ENCODE measurements at regions not wholly inside any gene's neighbourhood (a gene's known extent, or its start where the extent isn't known, plus 50 kb on each side); places are given as distances from the start of the nearest gene placed in this dataset.

DNA sequence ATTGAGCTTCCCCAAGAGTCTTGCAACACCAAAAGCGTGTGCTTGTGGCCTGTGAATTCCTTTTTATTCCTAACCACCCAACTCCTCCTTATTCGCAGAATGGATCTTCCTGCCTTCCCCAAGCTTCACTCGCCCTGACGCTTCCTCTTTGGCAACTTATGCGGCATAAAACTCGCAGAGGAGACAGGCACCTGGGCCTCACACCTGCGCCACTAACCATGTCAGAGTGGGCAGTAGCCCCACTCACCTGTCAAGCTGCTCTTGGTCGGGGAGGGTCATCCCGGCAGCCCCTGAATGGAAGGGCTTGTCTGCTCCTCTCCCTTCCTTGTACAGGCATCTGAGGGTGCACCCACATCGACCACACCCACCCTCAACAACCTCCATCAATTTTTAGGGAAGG lies 106.9 kb upstream of the GPC1 start (continued):
- TF ChIP-seq CHD7 (IDR thresholded peaks at IDR 0.05; ENCODE audit: insufficient replicate concordance, low read length): no peak
- TF ChIP-seq PHF8 (conservative IDR thresholded peaks at IDR 0.05; ENCODE audit: low read depth, low read length): no peak
- TF ChIP-seq KDM4A (IDR thresholded peaks at IDR 0.05; ENCODE audit: low read depth, low read length, severe bottlenecking): no peak
- no peak for TF ChIP-seq KDM5A (IDR thresholded peaks at IDR 0.05; ENCODE audit: low read length)
- no peak for TF ChIP-seq EP300 (IDR thresholded peaks at IDR 0.05; ENCODE audit: borderline replicate concordance in 1 of 2, low read depth in 2 of 2, low read length in 2 of 2)
- TF ChIP-seq TAF1 (IDR thresholded peaks at IDR 0.05; ENCODE audit: low read depth, low read length): no peak
- TF ChIP-seq POLR2A (IDR thresholded peaks at IDR 0.05; ENCODE audit: control extremely low read depth in 1 of 2, low read depth in 2 of 2, low read length in 2 of 2): no peak
- no peak for TF ChIP-seq SP1 (IDR thresholded peaks at IDR 0.05; ENCODE audit: low read depth, low read length)
- no peak for TF ChIP-seq RBBP5 (IDR thresholded peaks at IDR 0.05; ENCODE audit: borderline replicate concordance, low read depth, low read length)
- TF ChIP-seq CTCF (IDR thresholded peaks at IDR 0.05; ENCODE audit: control extremely low read depth in 1 of 3, insufficient read depth in 1 of 3, low read depth in 1 of 3, low read length in 3 of 3): no peak

Data from H1 (cell line).